ENCODE measurements at regions not wholly inside any gene's neighbourhood (a gene's known extent, or its start where the extent isn't known, plus 50 kb on each side); places are given as distances from the start of the nearest gene placed in this dataset.

- DNase-seq (ENCODE audit: low spot score), result no peak
Observed at GRCh38 chr6:225907-226306, 66.4 kb upstream of the DUSP22 start.

- DNase-seq (ENCODE audit: low spot score), result no peak
Observed at GRCh38 chr6:226516-227073, 65.7 kb upstream of the DUSP22 start.

- DNase-seq (ENCODE audit: low spot score), result no peak
Observed at GRCh38 chr6:227074-227782, 65.1 kb upstream of the DUSP22 start.

GRCh38 chr6:227812-228338, 64.4 kb upstream of the DUSP22 start:
- DNase-seq (ENCODE audit: low spot score), result no peak

GRCh38 chr6:228881-229651, 63.2 kb upstream of the DUSP22 start:
- no peak for DNase-seq (ENCODE audit: low spot score)

- DNase-seq (ENCODE audit: low spot score), result no peak
Observed at GRCh38 chr6:231779-232178, 60.5 kb upstream of the DUSP22 start.

GRCh38 chr6:232982-233640, 59.2 kb upstream of the DUSP22 start:
- DNase-seq (ENCODE audit: low spot score), result no peak

- no peak for DNase-seq (ENCODE audit: low spot score)
Observed at GRCh38 chr6:234706-235372, 57.4 kb upstream of the DUSP22 start.

- DNase-seq (ENCODE audit: low spot score), result peak; percentile 51
Observed at GRCh38 chr6:235763-236360, 56.4 kb upstream of the DUSP22 start.

- DNase-seq (ENCODE audit: low spot score), result no peak
Observed at GRCh38 chr6:236519-236918, 55.8 kb upstream of the DUSP22 start.

- DNase-seq (ENCODE audit: low spot score), result no peak
Observed at GRCh38 chr6:240151-240550, 52.1 kb upstream of the DUSP22 start.

- DNase-seq (ENCODE audit: low spot score), result no peak
Observed at GRCh38 chr6:241336-241865, 50.9 kb upstream of the DUSP22 start.
